ENCODE measurements at regions not wholly inside any gene's neighbourhood (a gene's known extent, or its start where the extent isn't known, plus 50 kb on each side); places are given as distances from the start of the nearest gene placed in this dataset.

DNA sequence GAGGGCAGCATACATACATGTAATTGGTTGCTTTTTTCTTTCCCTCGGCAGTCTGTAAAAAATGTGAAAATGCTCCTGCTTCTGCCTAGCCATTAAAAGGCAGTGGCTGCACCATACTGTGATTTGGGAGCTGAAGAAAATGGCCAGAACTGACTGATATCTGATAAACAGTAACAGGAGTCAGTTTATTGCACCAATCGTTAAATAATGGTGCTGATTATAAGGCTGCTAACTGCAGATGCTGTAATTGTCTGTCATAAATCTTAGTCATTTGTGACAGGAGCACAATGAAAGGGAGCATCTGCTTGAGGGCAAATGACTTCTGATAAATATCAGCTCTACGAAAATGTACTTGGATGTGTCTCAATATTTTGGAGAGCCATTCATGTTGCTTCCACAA lies 263.1 kb upstream of the DNAJC19 start:
- H3K27ac ChIP-seq, result no peak overlapping the region
- no peak for DNase-seq
- no peaks in the 10 kb centered on the region for H3K27me3 ChIP-seq
- TF ChIP-seq EP300 (IDR thresholded peaks at IDR 0.05) (no peak), POLR2AphosphoS5 (IDR thresholded peaks at IDR 0.05) (no peak), POLR2A (IDR thresholded peaks at IDR 0.05) (no peak)
- TF ChIP-seq, protein P1, sequence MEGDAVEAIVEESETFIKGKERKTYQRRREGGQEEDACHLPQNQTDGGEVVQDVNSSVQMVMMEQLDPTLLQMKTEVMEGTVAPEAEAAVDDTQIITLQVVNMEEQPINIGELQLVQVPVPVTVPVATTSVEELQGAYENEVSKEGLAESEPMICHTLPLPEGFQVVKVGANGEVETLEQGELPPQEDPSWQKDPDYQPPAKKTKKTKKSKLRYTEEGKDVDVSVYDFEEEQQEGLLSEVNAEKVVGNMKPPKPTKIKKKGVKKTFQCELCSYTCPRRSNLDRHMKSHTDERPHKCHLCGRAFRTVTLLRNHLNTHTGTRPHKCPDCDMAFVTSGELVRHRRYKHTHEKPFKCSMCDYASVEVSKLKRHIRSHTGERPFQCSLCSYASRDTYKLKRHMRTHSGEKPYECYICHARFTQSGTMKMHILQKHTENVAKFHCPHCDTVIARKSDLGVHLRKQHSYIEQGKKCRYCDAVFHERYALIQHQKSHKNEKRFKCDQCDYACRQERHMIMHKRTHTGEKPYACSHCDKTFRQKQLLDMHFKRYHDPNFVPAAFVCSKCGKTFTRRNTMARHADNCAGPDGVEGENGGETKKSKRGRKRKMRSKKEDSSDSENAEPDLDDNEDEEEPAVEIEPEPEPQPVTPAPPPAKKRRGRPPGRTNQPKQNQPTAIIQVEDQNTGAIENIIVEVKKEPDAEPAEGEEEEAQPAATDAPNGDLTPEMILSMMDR (IDR thresholded peaks at IDR 0.05), result no peak
- no peaks in the 10 kb centered on the region for H3K36me3 ChIP-seq
- H3K4me1 ChIP-seq, result no peaks in the 10 kb centered on the region
- H3K9me3 ChIP-seq, result no peaks in the 10 kb centered on the region
- 10 to 20% methylated on average over 3 of the region's 3 CpGs for WGBS, 2 donors
- no peak overlapping the region for H3K4me3 ChIP-seq
- intact Hi-C loops (cut with DNase I), result no loop called here

DNA sequence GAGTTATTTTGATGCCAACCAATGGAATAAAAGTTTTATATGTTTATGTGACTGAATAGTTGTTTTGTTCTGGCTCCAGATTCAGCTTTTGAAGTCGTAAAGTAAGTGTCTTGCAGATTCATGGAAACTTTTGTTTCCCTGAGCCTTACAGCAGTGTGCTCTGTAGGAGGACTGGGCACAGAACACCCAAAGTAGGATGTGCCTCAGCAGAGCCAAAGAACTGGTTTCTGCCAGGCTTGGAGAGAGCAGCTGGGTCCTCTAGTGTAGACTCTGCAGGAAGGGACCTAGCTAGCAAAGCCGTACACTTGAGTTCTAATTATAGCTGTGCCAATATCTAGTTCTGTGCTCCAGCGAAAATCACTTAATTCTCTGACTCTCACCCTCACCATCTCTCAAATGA lies 261.2 kb upstream of the DNAJC19 start:
- no peaks in the 10 kb centered on the region for H3K9me3 ChIP-seq
- TF ChIP-seq POLR2A (IDR thresholded peaks at IDR 0.05), result no peak
- no peak for TF ChIP-seq EP300 (IDR thresholded peaks at IDR 0.05)
- no peak for TF ChIP-seq POLR2AphosphoS5 (IDR thresholded peaks at IDR 0.05)
- TF ChIP-seq, protein P1 (IDR thresholded peaks at IDR 0.05), result no peak
- no peaks in the 10 kb centered on the region for H3K27me3 ChIP-seq
- 63 to 68% methylated on average over 3 of the region's 3 CpGs for WGBS, 2 donors
- no peaks in the 10 kb centered on the region for H3K4me1 ChIP-seq
- no peak overlapping the region for H3K4me3 ChIP-seq
- H3K36me3 ChIP-seq, result no peaks in the 10 kb centered on the region
- intact Hi-C loops (cut with DNase I), result no loop called here
- DNase-seq, result no peak
- H3K27ac ChIP-seq, result no peak overlapping the region

DNA sequence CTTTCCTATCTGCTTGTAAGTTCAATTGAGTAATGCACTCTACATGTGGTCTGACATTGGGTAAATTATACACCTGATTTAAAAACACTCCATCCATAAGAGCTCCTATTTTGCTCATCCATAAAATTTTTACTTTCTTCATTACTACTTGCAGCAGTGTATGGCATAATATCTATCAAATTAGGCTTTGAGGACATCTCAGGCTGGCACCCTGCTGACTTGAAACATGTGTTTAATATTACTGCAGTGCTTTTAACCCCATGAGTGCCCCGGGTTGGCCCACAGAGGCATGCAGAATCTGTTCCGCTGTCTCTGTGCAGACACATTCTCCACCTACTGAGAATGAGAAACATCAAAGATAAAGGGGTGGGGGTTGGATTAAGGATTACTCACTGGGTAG lies 249.9 kb upstream of the DNAJC19 start:
- Histone ChIP-seq H3K27ac (no peak overlapping the region), H3K4me1 (no peaks in the 10 kb centered on the region), H3K4me3 (no peak overlapping the region), H3K9me3 (no peaks in the 10 kb centered on the region), H3K27me3 (no peaks in the 10 kb centered on the region), H3K36me3 (no peaks in the 10 kb centered on the region)
- no peak for DNase-seq
- intact Hi-C loops (cut with DNase I), result no loop called here
- 70 to 77% methylated on average over 2 of the region's 2 CpGs for WGBS, 2 donors
- no peak for TF ChIP-seq POLR2A (IDR thresholded peaks at IDR 0.05)

DNA sequence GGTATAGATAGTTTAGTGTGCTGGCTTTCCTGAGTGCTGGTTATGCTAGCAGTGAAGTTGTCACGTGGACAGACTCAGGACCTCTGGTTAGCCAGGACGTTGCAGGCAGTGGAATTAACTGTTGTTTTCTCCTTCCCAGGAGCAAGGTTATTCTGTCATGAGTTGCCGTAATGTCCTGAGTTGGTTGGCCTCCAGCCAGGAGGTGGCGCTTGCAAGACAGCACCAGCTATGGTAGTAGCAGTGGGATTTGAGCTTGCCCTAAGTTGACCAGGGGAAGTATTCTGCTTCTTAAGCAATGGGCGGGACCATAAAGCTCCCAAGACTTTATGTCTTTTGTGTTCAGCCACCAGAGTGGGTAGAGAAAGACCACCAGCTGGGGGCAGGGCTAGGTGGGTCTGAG lies 240.7 kb upstream of the DNAJC19 start:
- Histone ChIP-seq H3K27ac (no peak overlapping the region), H3K4me3 (no peak overlapping the region), H3K36me3 (no peaks in the 10 kb centered on the region), H3K27me3 (no peaks in the 10 kb centered on the region), H3K4me1 (no peaks in the 10 kb centered on the region), H3K9me3 (no peaks in the 10 kb centered on the region)
- 79 to 81% methylated on average over 5 of the region's 5 CpGs for WGBS, 2 donors
- intact Hi-C loops (cut with DNase I), result no loop called here
- TF ChIP-seq POLR2AphosphoS5 (IDR thresholded peaks at IDR 0.05) (no peak), EP300 (IDR thresholded peaks at IDR 0.05) (no peak), POLR2A (IDR thresholded peaks at IDR 0.05) (no peak)
- TF ChIP-seq, protein P1 (IDR thresholded peaks at IDR 0.05), result no peak
- DNase-seq, result no peak

DNA sequence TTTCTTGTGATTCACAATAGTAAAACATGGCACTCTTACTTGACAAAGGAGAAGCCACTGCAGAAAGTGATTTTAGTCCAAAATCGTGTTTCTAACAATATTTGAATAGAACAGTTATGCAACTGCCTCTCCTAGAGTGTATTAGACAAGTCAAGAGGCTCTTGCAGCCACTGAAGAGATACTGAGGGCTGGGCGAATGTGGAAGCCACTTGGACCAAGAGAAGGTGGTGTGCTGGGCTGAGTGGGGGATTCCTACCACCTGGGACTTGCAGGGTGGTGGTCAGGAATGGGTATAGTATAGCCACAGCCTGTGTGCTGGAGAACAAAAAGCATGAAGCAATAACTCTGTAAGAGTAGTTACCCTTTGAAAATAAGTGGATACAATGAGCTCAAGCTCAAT lies 223.8 kb upstream of the DNAJC19 start:
- DNase-seq, result no peak
- Histone ChIP-seq H3K9me3 (no peaks in the 10 kb centered on the region), H3K4me1 (no peaks in the 10 kb centered on the region), H3K27me3 (no peaks in the 10 kb centered on the region), H3K27ac (no peak overlapping the region), H3K36me3 (no peaks in the 10 kb centered on the region), H3K4me3 (no peak overlapping the region)
- no peak for TF ChIP-seq POLR2A (IDR thresholded peaks at IDR 0.05)
- no peak for TF ChIP-seq POLR2AphosphoS5 (IDR thresholded peaks at IDR 0.05)
- no peak for TF ChIP-seq EP300 (IDR thresholded peaks at IDR 0.05)
- TF ChIP-seq, protein P1 (IDR thresholded peaks at IDR 0.05), result no peak
- WGBS, 2 donors, result 46 to 64% methylated on average over 2 of the region's 2 CpGs
- intact Hi-C loops (cut with DNase I), result no loop called here
